Neural cell (in vitro differentiated cells): ENCODE measurements at regions not wholly inside any gene's neighbourhood (a gene's known extent, or its start where the extent isn't known, plus 50 kb on each side); places are given as distances from the start of the nearest gene placed in this dataset.
"Not testable (repeated sequence)": the region's sequence is repeated elsewhere in the genome, so short reads cannot be mapped to it uniquely, and the experiment has no call there.

Experiments
- EP300 ChIP-seq: fragments of 450-650 bp; conservative IDR thresholded peaks from 2 replicates; pipeline ENCODE4 v1.6.1; 2014; ENCODE audit warnings: antibody characterized with exemption, mild to moderate bottlenecking, moderate library complexity; ENCODE audit not compliant: poor library complexity, severe bottlenecking
- EZH2 ChIP-seq: fragments of 200-600, 300-800 bp; shearing (Covaris generic), sonication (generic); IDR thresholded peaks from 2 replicates; pipeline ENCODE4 v1.6.1; 2014; ENCODE audit warnings: antibody characterized with exemption, low read length, borderline replicate concordance, mild to moderate bottlenecking; ENCODE audit not compliant: insufficient read depth, poor library complexity, severe bottlenecking
- RAD21 ChIP-seq: fragments of 450-650 bp; conservative IDR thresholded peaks from 2 replicates; pipeline ENCODE4 v1.6.1; 2014; ENCODE audit warnings: antibody characterized with exemption, mild to moderate bottlenecking, moderate library complexity
- SMC3 ChIP-seq: fragments of 450-650 bp; conservative IDR thresholded peaks from 2 replicates; pipeline ENCODE4 v1.6.1; 2014; ENCODE audit warnings: antibody characterized with exemption, mild to moderate bottlenecking, moderate library complexity; ENCODE audit not compliant: poor library complexity
- TF ChIP-seq, protein P1 (sequence below): fragments of 450-650 bp; IDR thresholded peaks from 2 replicates; pipeline ENCODE4 v1.5.1; 2014; ENCODE audit warnings: antibody characterized with exemption, mild to moderate bottlenecking, moderate library complexity; ENCODE audit not compliant: poor library complexity, severe bottlenecking

DNA sequence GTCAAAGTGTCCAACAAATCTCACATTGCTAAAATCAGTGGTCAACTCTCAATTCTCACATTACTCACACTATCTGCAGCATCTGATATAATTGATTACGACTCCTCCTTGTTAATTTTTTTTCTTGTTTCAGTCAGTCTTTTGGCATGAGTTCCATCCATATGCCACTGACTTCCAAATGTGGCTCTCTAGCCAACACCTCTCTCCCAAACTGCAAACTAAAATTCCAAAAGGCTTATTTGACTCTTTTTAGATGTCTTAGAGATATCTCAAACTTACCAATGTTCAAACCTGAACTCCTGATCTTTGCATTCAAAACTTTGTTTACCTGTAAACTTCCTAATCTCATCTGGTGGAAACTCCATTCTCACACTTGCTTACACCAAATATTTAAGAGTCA lies 162.1 kb upstream of the ZNF658 start:
- TF ChIP-seq SMC3, RAD21, EP300, EZH2: not testable (repeated sequence)
- TF ChIP-seq, protein P1, sequence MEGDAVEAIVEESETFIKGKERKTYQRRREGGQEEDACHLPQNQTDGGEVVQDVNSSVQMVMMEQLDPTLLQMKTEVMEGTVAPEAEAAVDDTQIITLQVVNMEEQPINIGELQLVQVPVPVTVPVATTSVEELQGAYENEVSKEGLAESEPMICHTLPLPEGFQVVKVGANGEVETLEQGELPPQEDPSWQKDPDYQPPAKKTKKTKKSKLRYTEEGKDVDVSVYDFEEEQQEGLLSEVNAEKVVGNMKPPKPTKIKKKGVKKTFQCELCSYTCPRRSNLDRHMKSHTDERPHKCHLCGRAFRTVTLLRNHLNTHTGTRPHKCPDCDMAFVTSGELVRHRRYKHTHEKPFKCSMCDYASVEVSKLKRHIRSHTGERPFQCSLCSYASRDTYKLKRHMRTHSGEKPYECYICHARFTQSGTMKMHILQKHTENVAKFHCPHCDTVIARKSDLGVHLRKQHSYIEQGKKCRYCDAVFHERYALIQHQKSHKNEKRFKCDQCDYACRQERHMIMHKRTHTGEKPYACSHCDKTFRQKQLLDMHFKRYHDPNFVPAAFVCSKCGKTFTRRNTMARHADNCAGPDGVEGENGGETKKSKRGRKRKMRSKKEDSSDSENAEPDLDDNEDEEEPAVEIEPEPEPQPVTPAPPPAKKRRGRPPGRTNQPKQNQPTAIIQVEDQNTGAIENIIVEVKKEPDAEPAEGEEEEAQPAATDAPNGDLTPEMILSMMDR: not testable (repeated sequence)
